HEK293 (cell line): ENCODE measurements at regions not wholly inside any gene's neighbourhood (a gene's known extent, or its start where the extent isn't known, plus 50 kb on each side); places are given as distances from the start of the nearest gene placed in this dataset.

Experiments
- AEBP2 ChIP-seq: fragments of 450-650 bp; formaldehyde crosslinking; IDR thresholded peaks from 2 replicates; pipeline ENCODE4 v1.5.1; 2016; ENCODE audit warnings: missing biosample characterization, missing genetic modification characterization, borderline replicate concordance
- CTCF ChIP-seq: fragments of 450-650 bp; formaldehyde crosslinking; IDR thresholded peaks from 2 replicates; pipeline ENCODE4 v1.5.1; 2016; ENCODE audit warnings: missing biosample characterization, missing genetic modification characterization
- YY1 ChIP-seq: fragments of 450-650 bp; formaldehyde crosslinking; IDR thresholded peaks from 2 replicates; pipeline ENCODE4 v1.5.1; 2018; ENCODE audit warnings: missing biosample characterization, missing genetic modification characterization
- ZNF571 ChIP-seq: fragments of 450-650 bp; formaldehyde crosslinking; IDR thresholded peaks from 2 replicates; pipeline ENCODE4 v1.5.0; 2017; ENCODE audit warnings: missing biosample characterization, missing genetic modification characterization

- TF ChIP-seq YY1 (tag by site-specific recombination) (no peak), ZNF571 (tag by site-specific recombination) (no peak), AEBP2 (tag by site-specific recombination) (no peak), CTCF (no peak)
These were observed 136.8 kb downstream of the PCDH7 start for GRCh38 chr4:30856795-30857564.
